ENCODE measurements at regions not wholly inside any gene's neighbourhood (a gene's known extent, or its start where the extent isn't known, plus 50 kb on each side); places are given as distances from the start of the nearest gene placed in this dataset.

GRCh38 chr10:58973235-58973595 lies 203.2 kb upstream of the PHYHIPL start:
- Histone ChIP-seq H3K27ac (no peak overlapping the region), H3K4me3 (no peak overlapping the region), H3K4me1 (no peaks in the 10 kb centered on the region), H3K9me3 (no peaks in the 10 kb centered on the region), H3K27me3 (no peaks in the 10 kb centered on the region), H3K36me3 (ENCODE audit: low read depth, missing control alignments) (no peaks in the 10 kb centered on the region)
- DNase-seq = no peak
- TF ChIP-seq POLR2A (IDR thresholded peaks at IDR 0.05) (no peak), CTCF (IDR thresholded peaks at IDR 0.05) (no peak)
- intact Hi-C loops (cut with DNase I; ENCODE audit: low total_unique reads) = no loop called here
- WGBS, 2 donors = 90 to 93% methylated on average over 2 of the region's 2 CpGs

GRCh38 chr10:58976254-58976653 lies 200.2 kb upstream of the PHYHIPL start:
- TF ChIP-seq POLR2A (IDR thresholded peaks at IDR 0.05) = no peak
- no peak for TF ChIP-seq CTCF (IDR thresholded peaks at IDR 0.05)
- Histone ChIP-seq H3K27ac (no peak overlapping the region), H3K9me3 (no peaks in the 10 kb centered on the region), H3K4me1 (no peaks in the 10 kb centered on the region), H3K27me3 (no peaks in the 10 kb centered on the region), H3K4me3 (no peak overlapping the region), H3K36me3 (ENCODE audit: low read depth, missing control alignments) (no peaks in the 10 kb centered on the region)
- peak; percentile 17 for DNase-seq
- intact Hi-C loops (cut with DNase I; ENCODE audit: low total_unique reads) = no loop called here
- WGBS, 2 donors = 54 to 61% methylated on average over 1 of the region's 1 CpG

- H3K4me3 ChIP-seq = no peak overlapping the region
- no peaks in the 10 kb centered on the region for H3K27me3 ChIP-seq
- H3K36me3 ChIP-seq (ENCODE audit: low read depth, missing control alignments) = no peaks in the 10 kb centered on the region
- no peak for DNase-seq
- no peaks in the 10 kb centered on the region for H3K9me3 ChIP-seq
- TF ChIP-seq POLR2A (IDR thresholded peaks at IDR 0.05) (no peak), CTCF (IDR thresholded peaks at IDR 0.05) (no peak)
- WGBS, 2 donors = 60 to 63% methylated on average over 3 of the region's 3 CpGs
- intact Hi-C loops (cut with DNase I; ENCODE audit: low total_unique reads) = no loop called here
- H3K27ac ChIP-seq = no peak overlapping the region
- no peaks in the 10 kb centered on the region for H3K4me1 ChIP-seq
These were observed 196.7 kb upstream of the PHYHIPL start for GRCh38 chr10:58979711-58980110.

GRCh38 chr10:58980826-58981415 lies 195.5 kb upstream of the PHYHIPL start:
- no peak for DNase-seq
- Histone ChIP-seq H3K27me3 (no peaks in the 10 kb centered on the region), H3K9me3 (no peaks in the 10 kb centered on the region), H3K36me3 (ENCODE audit: low read depth, missing control alignments) (no peaks in the 10 kb centered on the region), H3K27ac (no peak overlapping the region), H3K4me1 (no peaks in the 10 kb centered on the region), H3K4me3 (no peak overlapping the region)
- TF ChIP-seq POLR2A (IDR thresholded peaks at IDR 0.05) (no peak), CTCF (IDR thresholded peaks at IDR 0.05) (no peak)
- intact Hi-C loops (cut with DNase I; ENCODE audit: low total_unique reads) = no loop called here
- WGBS, 2 donors = 78 to 82% methylated on average over 6 of the region's 6 CpGs

- no peaks in the 10 kb centered on the region for H3K9me3 ChIP-seq
- H3K27me3 ChIP-seq = no peaks in the 10 kb centered on the region
- 76 to 85% methylated on average over 6 of the region's 6 CpGs for WGBS, 2 donors
- H3K36me3 ChIP-seq (ENCODE audit: low read depth, missing control alignments) = no peaks in the 10 kb centered on the region
- no peaks in the 10 kb centered on the region for H3K4me1 ChIP-seq
- intact Hi-C loops (cut with DNase I; ENCODE audit: low total_unique reads) = no loop called here
- H3K4me3 ChIP-seq = no peak overlapping the region
- DNase-seq = no peak
- no peak overlapping the region for H3K27ac ChIP-seq
- no peak for TF ChIP-seq CTCF (IDR thresholded peaks at IDR 0.05)
- no peak for TF ChIP-seq POLR2A (IDR thresholded peaks at IDR 0.05)
These were observed 194.6 kb upstream of the PHYHIPL start for GRCh38 chr10:58981846-58982245.

Measured in testis (tissue), 2 donors.